Stimulated activated CD4-positive, alpha-beta T cell treated with anti-CD3 and anti-CD28 coated beads, Interleukin-15, amount 100 ng/mL, for 48 hours (primary cell): ENCODE measurements at regions not wholly inside any gene's neighbourhood (a gene's known extent, or its start where the extent isn't known, plus 50 kb on each side); places are given as distances from the start of the nearest gene placed in this dataset.
"Not testable (repeated sequence)": the region's sequence is repeated elsewhere in the genome, so short reads cannot be mapped to it uniquely, and the experiment has no call there.

ENCODE experiments used
- DNase-seq, 2 donors: peaks; one replicate each; pipeline ENCODE4 v3.0.0-alpha.2; 2020; ENCODE audit warnings: low read depth in 2 of 2

- DNase-seq: no peak
These were observed 894.8 kb downstream of the REEP3 start for GRCh38 chr10:64416011-64416410.

GRCh38 chr10:64419461-64419860 lies 898.3 kb downstream of the REEP3 start:
- DNase-seq: no peak

- DNase-seq: no peak
These were observed 905.5 kb downstream of the REEP3 start for GRCh38 chr10:64426745-64427144.

- no peak for DNase-seq
These were observed 909.6 kb downstream of the REEP3 start for GRCh38 chr10:64430690-64431323.

GRCh38 chr10:64441872-64442271 lies 920.7 kb downstream of the REEP3 start:
- DNase-seq: not testable (repeated sequence)

- no peak for DNase-seq
These were observed 923.0 kb downstream of the REEP3 start for GRCh38 chr10:64444163-64444562.

- no peak for DNase-seq
These were observed 923.4 kb downstream of the REEP3 start for GRCh38 chr10:64444564-64444963.

- DNase-seq: no peak
These were observed 928.4 kb downstream of the REEP3 start for GRCh38 chr10:64449603-64450002.

- no peak for DNase-seq
These were observed 929.1 kb downstream of the REEP3 start for GRCh38 chr10:64450312-64450711.

GRCh38 chr10:64454962-64455361 lies 933.8 kb downstream of the REEP3 start:
- DNase-seq: no peak

GRCh38 chr10:64458306-64458705 lies 937.1 kb downstream of the REEP3 start:
- DNase-seq: no peak

GRCh38 chr10:64463406-64463805 lies 942.2 kb downstream of the REEP3 start:
- DNase-seq: no peak

GRCh38 chr10:64465653-64466052 lies 944.5 kb downstream of the REEP3 start:
- DNase-seq: no peak

GRCh38 chr10:64468219-64468618 lies 947.0 kb downstream of the REEP3 start:
- no peak for DNase-seq

GRCh38 chr10:64476506-64476905 lies 955.3 kb downstream of the REEP3 start:
- DNase-seq: no peak

- no peak for DNase-seq
These were observed 956.6 kb downstream of the REEP3 start for GRCh38 chr10:64477791-64478190.

- DNase-seq: no peak
These were observed 963.7 kb downstream of the REEP3 start for GRCh38 chr10:64484811-64485330.

GRCh38 chr10:64486149-64486548 lies 964.9 kb downstream of the REEP3 start:
- no peak for DNase-seq

GRCh38 chr10:64486901-64487300 lies 965.7 kb downstream of the REEP3 start:
- DNase-seq: no peak

- DNase-seq: no peak
These were observed 973.7 kb downstream of the REEP3 start for GRCh38 chr10:64494901-64495300.

- no peak for DNase-seq
These were observed 976.1 kb downstream of the REEP3 start for GRCh38 chr10:64497306-64497705.

- DNase-seq: no peak
These were observed 980.6 kb downstream of the REEP3 start for GRCh38 chr10:64501807-64502206.

- DNase-seq: no peak
These were observed 981.7 kb downstream of the REEP3 start for GRCh38 chr10:64502936-64503335.

GRCh38 chr10:64503429-64503828 lies 982.2 kb downstream of the REEP3 start:
- DNase-seq: no peak
